Trophoblast cell (in vitro differentiated cells and primary cell): ENCODE measurements at regions not wholly inside any gene's neighbourhood (a gene's known extent, or its start where the extent isn't known, plus 50 kb on each side); places are given as distances from the start of the nearest gene placed in this dataset.

Experiments
- DNase-seq, 2 donors: peaks; one replicate each; pipeline ENCODE4 v3.0.0-alpha.2; 2016
- H2AFZ ChIP-seq: 2 replicates; pipeline ENCODE4 v1.6.1; 2013; ENCODE audit warnings: low read length, moderate library complexity, mild to moderate bottlenecking; ENCODE audit not compliant: insufficient read depth, poor library complexity
- H2AK5ac ChIP-seq: 2 replicates; pipeline ENCODE4 v1.6.1; 2013; ENCODE audit warnings: mild to moderate bottlenecking, low read length
- H2BK120ac ChIP-seq: 2 replicates; pipeline ENCODE4 v1.6.1; 2013; ENCODE audit warnings: low read length, mild to moderate bottlenecking, moderate library complexity; ENCODE audit not compliant: insufficient read depth, poor library complexity
- H2BK12ac ChIP-seq: 2 replicates; pipeline ENCODE4 v1.6.1; 2013; ENCODE audit warnings: mild to moderate bottlenecking, low read length, moderate library complexity
- H2BK5ac ChIP-seq: 2 replicates; pipeline ENCODE4 v1.6.1; 2013; ENCODE audit warnings: low read length, low read depth, moderate library complexity, mild to moderate bottlenecking; ENCODE audit not compliant: poor library complexity
- H3K14ac ChIP-seq: 2 replicates; pipeline ENCODE4 v1.6.1; 2013; ENCODE audit warnings: mild to moderate bottlenecking, low read length
- H3K18ac ChIP-seq: 2 replicates; pipeline ENCODE4 v1.6.1; 2013; ENCODE audit warnings: mild to moderate bottlenecking, low read length
- H3K23ac ChIP-seq: 2 replicates; pipeline ENCODE4 v1.6.1; 2013; ENCODE audit warnings: low read length
- H3K27ac ChIP-seq: 2 replicates; pipeline ENCODE4 v1.5.1; 2013; ENCODE audit warnings: low read depth, mild to moderate bottlenecking, inconsistent platforms, low read length, moderate library complexity
- H3K27me3 ChIP-seq: 2 replicates; pipeline ENCODE4 v1.6.1; 2013; ENCODE audit warnings: inconsistent platforms, mild to moderate bottlenecking, low read length, moderate library complexity; ENCODE audit not compliant: insufficient read depth
- H3K36me3 ChIP-seq, 2 experiments: 1 replicate in 1 of 2; 2 replicates in 1 of 2; pipeline ENCODE4 v1.6.1; 2013; ENCODE audit warnings: low read length in 2 of 2, mild to moderate bottlenecking in 2 of 2, moderate library complexity in 1 of 2; ENCODE audit not compliant: insufficient read depth in 2 of 2, control insufficient read depth in 1 of 2
- H3K4ac ChIP-seq: 2 replicates; pipeline ENCODE4 v1.6.1; 2013; ENCODE audit warnings: low read depth, mild to moderate bottlenecking, low read length, moderate library complexity
- H3K4me1 ChIP-seq, 2 experiments: 1 replicate in 1 of 2; 2 replicates in 1 of 2; pipeline ENCODE4 v1.6.1; 2013; ENCODE audit warnings: low read length in 2 of 2, mild to moderate bottlenecking in 2 of 2, moderate library complexity in 1 of 2; ENCODE audit not compliant: insufficient read depth in 2 of 2, control insufficient read depth in 1 of 2
- H3K4me2 ChIP-seq: 2 replicates; pipeline ENCODE4 v1.6.1; 2013; ENCODE audit warnings: inconsistent platforms, mild to moderate bottlenecking, low read length, moderate library complexity
- H3K4me3 ChIP-seq: 2 replicates; pipeline ENCODE4 v1.5.1; 2013; ENCODE audit warnings: mild to moderate bottlenecking, low read depth, low read length, inconsistent platforms
- H3K79me1 ChIP-seq: one replicate; pipeline ENCODE4 v1.6.1; 2013; ENCODE audit warnings: low read length
- H3K79me2 ChIP-seq: 2 replicates; pipeline ENCODE4 v1.6.1; 2013; ENCODE audit warnings: low read length, mild to moderate bottlenecking; ENCODE audit not compliant: control insufficient read depth, insufficient read depth, poor library complexity
- H3K9ac ChIP-seq: 2 replicates; pipeline ENCODE4 v1.6.1; 2013; ENCODE audit warnings: mild to moderate bottlenecking, low read length
- H3K9me3 ChIP-seq: 2 replicates; pipeline ENCODE4 v1.6.1; 2013; ENCODE audit warnings: low read depth, mild to moderate bottlenecking, control low read depth, inconsistent platforms, low read length; ENCODE audit not compliant: insufficient read depth
- H4K12ac ChIP-seq: 2 replicates; pipeline ENCODE4 v1.6.1; 2013; ENCODE audit warnings: low read depth, mild to moderate bottlenecking, low read length, moderate library complexity
- H4K8ac ChIP-seq: 2 replicates; pipeline ENCODE4 v1.6.1; 2013; ENCODE audit warnings: low read depth, mild to moderate bottlenecking, low read length, moderate library complexity
- H4K91ac ChIP-seq: one replicate; pipeline ENCODE4 v1.6.1; 2013; ENCODE audit warnings: low read depth, mild to moderate bottlenecking, low read length, moderate library complexity
- WGBS: extraction: QIAGEN DNeasy Blood & Tissue Kit; methylation state at CpG from one replicate; pipeline ENCODE4 v1.1.7; 2013; ENCODE audit warnings: missing lambda C conversion rate; ENCODE audit not compliant: insufficient read length, insufficient coverage; ENCODE audit errors: extremely low coverage; 5-methylcytosine and 5-hydroxymethylcytosine counted together

- H3K14ac ChIP-seq = no peak overlapping the region
- peaks cover 0 to 2% of the 10 kb centered on the region in 2 experiments for H3K4me1 ChIP-seq
- no peak overlapping the region for H4K12ac ChIP-seq
- no peaks in the 10 kb centered on the region for H3K79me1 ChIP-seq
- H2BK12ac ChIP-seq = no peak overlapping the region
- no peak overlapping the region for H3K9ac ChIP-seq
- no peak overlapping the region for H2BK120ac ChIP-seq
- no peak overlapping the region for H3K27ac ChIP-seq
- no CpG with 5 or more reads among the region's 3 CpGs for WGBS
- no peaks in the 10 kb centered on the region for H3K36me3 ChIP-seq
- H3K79me2 ChIP-seq = no peaks in the 10 kb centered on the region
- H3K9me3 ChIP-seq = no peaks in the 10 kb centered on the region
- no peak overlapping the region for H2AK5ac ChIP-seq
- no peak overlapping the region for H3K4me2 ChIP-seq
- no peak for DNase-seq
- no peak overlapping the region for H2BK5ac ChIP-seq
- no peak overlapping the region for H4K91ac ChIP-seq
- no peak overlapping the region for H2AFZ ChIP-seq
- no peaks in the 10 kb centered on the region for H3K27me3 ChIP-seq
- H3K4ac ChIP-seq = no peak overlapping the region
- H3K23ac ChIP-seq = no peak overlapping the region
- H3K4me3 ChIP-seq = no peak overlapping the region
- no peak overlapping the region for H4K8ac ChIP-seq
- H3K18ac ChIP-seq = no peak overlapping the region
Observed at GRCh38 chr12:90832427-90832826, 122.5 kb downstream of the CCER1 start.

GRCh38 chr12:90831712-90832111, 123.3 kb downstream of the CCER1 start:
- Histone ChIP-seq H3K36me3 (no peaks in the 10 kb centered on the region), H2BK12ac (no peak overlapping the region), H2BK5ac (no peak overlapping the region), H3K9ac (no peak overlapping the region), H2AFZ (no peak overlapping the region), H3K4me1 (no peaks in the 10 kb centered on the region), H3K27ac (no peak overlapping the region), H3K79me2 (no peaks in the 10 kb centered on the region), H3K23ac (no peak overlapping the region), H3K79me1 (no peaks in the 10 kb centered on the region), H4K12ac (no peak overlapping the region), H3K4me2 (no peak overlapping the region), H4K8ac (no peak overlapping the region), H3K14ac (no peak overlapping the region), H3K27me3 (no peaks in the 10 kb centered on the region), H2BK120ac (no peak overlapping the region), H3K4me3 (no peak overlapping the region), H3K4ac (no peak overlapping the region), H3K9me3 (no peaks in the 10 kb centered on the region), H4K91ac (no peak overlapping the region), H2AK5ac (no peak overlapping the region), H3K18ac (no peak overlapping the region)
- WGBS = no CpG with 5 or more reads among the region's 1 CpG
- no peak for DNase-seq

DNA sequence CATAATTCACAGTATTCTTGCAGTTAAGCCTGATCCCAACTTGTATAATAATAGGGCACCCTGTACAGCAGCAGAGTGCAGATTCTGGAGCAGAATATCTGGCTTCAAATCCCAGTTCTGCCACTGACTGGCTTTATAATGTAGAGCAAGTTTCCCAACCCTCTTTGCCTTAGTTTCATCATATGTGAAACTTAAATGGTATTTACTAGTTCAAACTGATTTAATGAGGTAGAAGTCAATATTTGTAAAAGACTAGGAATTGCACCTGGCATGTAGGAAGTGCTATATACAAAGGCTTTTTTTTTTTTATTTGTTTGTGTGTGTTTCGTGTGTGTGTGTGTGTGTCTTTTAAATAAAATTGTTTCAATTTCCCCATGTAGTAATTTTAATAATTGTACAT, 125.9 kb downstream of the CCER1 start:
- peaks cover 2% of the 10 kb centered on the region for H3K9me3 ChIP-seq
- H3K9ac ChIP-seq = no peak overlapping the region
- no peak overlapping the region for H2AFZ ChIP-seq
- no peak overlapping the region for H4K12ac ChIP-seq
- H2BK120ac ChIP-seq = no peak overlapping the region
- no peaks in the 10 kb centered on the region for H3K79me1 ChIP-seq
- WGBS = no CpG with 5 or more reads among the region's 1 CpG
- no peak overlapping the region for H4K8ac ChIP-seq
- no peak overlapping the region for H2AK5ac ChIP-seq
- no peaks in the 10 kb centered on the region for H3K79me2 ChIP-seq
- H3K14ac ChIP-seq = no peak overlapping the region
- no peak overlapping the region for H4K91ac ChIP-seq
- H3K36me3 ChIP-seq = no peaks in the 10 kb centered on the region
- no peak overlapping the region for H3K4me3 ChIP-seq
- H3K4ac ChIP-seq = no peak overlapping the region
- no peak overlapping the region for H3K23ac ChIP-seq
- DNase-seq = no peak
- no peaks in the 10 kb centered on the region for H3K4me1 ChIP-seq
- H3K18ac ChIP-seq = no peak overlapping the region
- no peaks in the 10 kb centered on the region for H3K27me3 ChIP-seq
- no peak overlapping the region for H2BK5ac ChIP-seq
- no peak overlapping the region for H3K4me2 ChIP-seq
- H3K27ac ChIP-seq = no peak overlapping the region
- H2BK12ac ChIP-seq = no peak overlapping the region

DNA sequence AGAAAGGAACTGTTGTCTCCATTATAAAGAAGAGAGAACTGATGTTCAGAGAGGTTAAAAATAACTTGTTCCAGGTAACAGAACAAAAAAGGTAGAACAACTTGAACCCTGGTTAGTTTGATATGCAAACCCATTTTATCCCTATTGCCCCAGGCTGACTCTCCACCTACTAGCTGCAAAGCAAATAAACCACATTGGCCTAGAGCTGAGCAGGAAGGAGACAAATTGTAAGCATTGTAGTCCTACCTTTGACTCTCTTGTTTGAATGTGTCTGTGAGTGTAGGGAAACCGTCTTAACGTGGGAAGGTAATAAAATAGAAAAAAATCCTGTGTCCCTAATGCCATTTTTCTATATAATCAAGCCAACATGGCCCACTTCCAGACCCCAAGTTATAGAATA, 126.4 kb downstream of the CCER1 start:
- H3K36me3 ChIP-seq = no peaks in the 10 kb centered on the region
- H3K4me2 ChIP-seq = no peak overlapping the region
- H2BK5ac ChIP-seq = no peak overlapping the region
- H3K9me3 ChIP-seq = peaks cover 2% of the 10 kb centered on the region
- H2BK12ac ChIP-seq = no peak overlapping the region
- no peak overlapping the region for H4K91ac ChIP-seq
- DNase-seq = no peak
- no peak overlapping the region for H3K23ac ChIP-seq
- H4K12ac ChIP-seq = no peak overlapping the region
- no peak overlapping the region for H4K8ac ChIP-seq
- H3K4ac ChIP-seq = no peak overlapping the region
- H3K79me2 ChIP-seq = no peaks in the 10 kb centered on the region
- no peak overlapping the region for H3K9ac ChIP-seq
- H3K27ac ChIP-seq = no peak overlapping the region
- H2AFZ ChIP-seq = no peak overlapping the region
- no peaks in the 10 kb centered on the region for H3K4me1 ChIP-seq
- WGBS = no CpG with 5 or more reads among the region's 2 CpGs
- no peak overlapping the region for H3K4me3 ChIP-seq
- H3K18ac ChIP-seq = no peak overlapping the region
- H2BK120ac ChIP-seq = no peak overlapping the region
- no peaks in the 10 kb centered on the region for H3K79me1 ChIP-seq
- no peaks in the 10 kb centered on the region for H3K27me3 ChIP-seq
- no peak overlapping the region for H2AK5ac ChIP-seq
- H3K14ac ChIP-seq = no peak overlapping the region
